T-cell (primary cell): ENCODE measurements at regions not wholly inside any gene's neighbourhood (a gene's known extent, or its start where the extent isn't known, plus 50 kb on each side); places are given as distances from the start of the nearest gene placed in this dataset.

Source experiments
- ATAC-seq, 4 experiments: fragments of 200-7000 bp in 3 of 4; fragments of 150-1000 bp in 1 of 4; cut with Tn5 transposase; replicated peaks in 1 of 4; 1 replicate in 3 of 4; 2 replicates in 1 of 4; pipeline ENCODE4 v1.10.0; 2021; ENCODE audit warnings: moderate library complexity in 3 of 4, mild to moderate bottlenecking in 2 of 4, moderate number of reproducible peaks in 1 of 4
- CTCF ChIA-PET, 2 donors: fragments of 300-600 bp; sonication (Branson Sonifier 250); formaldehyde crosslinking; loops; one replicate each; lab custom pipeline; 2022; ENCODE audit warnings: antibody characterized with exemption in 2 of 2; lab: Charles Lee
- POLR2A ChIA-PET, 2 donors: fragments of 300-600 bp; sonication (Branson Sonifier 250); formaldehyde crosslinking; loops; one replicate each; lab custom pipeline; 2022; ENCODE audit warnings: antibody characterized with exemption in 2 of 2; lab: Charles Lee
- DNase-seq, 35 experiments: peaks; one replicate each; pipeline versions ENCODE4 v3.0.0 to v3.0.0-alpha.2; 2013 to 2023
- H3K27ac ChIP-seq: one replicate; pipeline ENCODE4 v1.5.1; 2013; ENCODE audit warnings: low read length
- H3K27me3 ChIP-seq, 2 experiments: replicated peaks in 1 of 2; 1 replicate in 1 of 2; 2 replicates in 1 of 2; pipeline versions ENCODE4 v1.6.1 to v1.7.0; 2013; ENCODE audit warnings: low read length in 1 of 2, mixed read lengths in 1 of 2; ENCODE audit not compliant: control insufficient read depth in 2 of 2, insufficient read depth in 2 of 2; ENCODE audit errors: extremely low read depth in 1 of 2
- H3K36me3 ChIP-seq, 2 donors: 1 replicate in 1 of 2; 2 replicates in 1 of 2; pipeline versions ENCODE4 v1.6.1 to v1.7.0; 2013; ENCODE audit warnings: low read length in 1 of 2; ENCODE audit not compliant: control insufficient read depth in 2 of 2, insufficient read depth in 1 of 2; ENCODE audit errors: extremely low read depth in 1 of 2
- H3K4me1 ChIP-seq, 2 experiments: 1 replicate in 1 of 2; 2 replicates in 1 of 2; pipeline versions ENCODE4 v1.6.1 to v1.7.0; 2013; ENCODE audit warnings: low read length in 2 of 2, mixed read lengths in 1 of 2; ENCODE audit not compliant: insufficient read depth in 2 of 2, control insufficient read depth in 1 of 2; ENCODE audit errors: extremely low read depth in 1 of 2
- H3K4me3 ChIP-seq, 2 donors: 1 replicate in 1 of 2; 2 replicates in 1 of 2; pipeline versions ENCODE4 v1.5.1 to v1.7.0; 2013; ENCODE audit warnings: mild to moderate bottlenecking in 2 of 2, low read length in 1 of 2, moderate library complexity in 1 of 2; ENCODE audit not compliant: control insufficient read depth in 1 of 2; ENCODE audit errors: extremely low read depth in 1 of 2
- H3K9me3 ChIP-seq: 2 replicates; pipeline ENCODE4 v1.7.0; 2013
- H3K27ac Mint-ChIP-seq, 2 donors: one replicate each; pipeline ENCODE4 v1.8.0; 2020 to 2021; ENCODE audit warnings: mild to moderate bottlenecking in 2 of 2, mixed read lengths in 2 of 2
- H3K27me3 Mint-ChIP-seq, 2 donors: one replicate each; pipeline ENCODE4 v1.8.0; 2021 to 2022; ENCODE audit warnings: mixed read lengths in 2 of 2
- H3K36me3 Mint-ChIP-seq: one replicate; pipeline ENCODE4 v1.8.0; 2021; ENCODE audit warnings: mixed read lengths
- H3K4me1 Mint-ChIP-seq, 3 donors: one replicate each; pipeline ENCODE4 v1.8.0; 2020 to 2022; ENCODE audit warnings: mixed read lengths in 3 of 3, mild to moderate bottlenecking in 1 of 3
- H3K4me3 Mint-ChIP-seq, 3 donors: one replicate each; pipeline ENCODE4 v1.8.0; 2020 to 2022; ENCODE audit warnings: mild to moderate bottlenecking in 3 of 3, mixed read lengths in 3 of 3, moderate library complexity in 3 of 3
- H3K9me3 Mint-ChIP-seq, 3 donors: one replicate each; pipeline ENCODE4 v1.8.0; 2020 to 2022; ENCODE audit warnings: mixed read lengths in 3 of 3
- WGBS: methylation state at CpG from one replicate; pipeline ENCODE4 v1.1.5; 2013; ENCODE audit warnings: missing lambda C conversion rate; ENCODE audit not compliant: insufficient coverage; 5-methylcytosine and 5-hydroxymethylcytosine counted together

DNA sequence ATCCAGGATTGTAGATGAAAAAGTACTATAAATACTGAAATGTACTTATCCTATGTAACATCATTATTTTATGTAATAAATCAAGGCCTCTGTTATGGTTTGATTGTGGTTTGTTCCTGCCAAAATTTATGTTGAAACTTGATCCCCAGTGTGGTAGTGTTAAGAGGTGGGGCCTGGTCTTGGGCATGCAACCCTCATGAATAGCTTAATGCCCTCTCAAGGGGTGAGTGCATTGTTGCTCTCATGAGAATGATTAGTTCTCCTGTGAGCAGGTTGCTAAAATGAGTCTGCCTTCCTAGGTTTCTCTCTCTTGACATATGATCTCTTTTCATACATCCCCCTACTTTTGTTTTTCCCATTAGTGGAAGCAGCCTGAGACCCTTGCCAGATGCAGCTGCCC is 915.4 kb downstream of the TSN start:
- DNase-seq: no peak
- Histone ChIP-seq H3K27ac (no peak overlapping the region), H3K4me1 (no peaks in the 10 kb centered on the region), H3K9me3 (no peaks in the 10 kb centered on the region), H3K4me3 (no peak overlapping the region), H3K36me3 (no peaks in the 10 kb centered on the region), H3K27me3 (no peaks in the 10 kb centered on the region)
- ChIA-PET POLR2A (no interaction called here), CTCF (no interaction called here)
- Mint-ChIP-seq H3K9me3 (peaks cover 4 to 9% (median 8%) of the 10 kb centered on the region in 3 donors), H3K4me1 (no peaks in the 10 kb centered on the region), H3K27me3 (no peaks in the 10 kb centered on the region), H3K27ac (no peak overlapping the region), H3K36me3 (no peaks in the 10 kb centered on the region), H3K4me3 (no peak overlapping the region)
- no peak for ATAC-seq

DNA sequence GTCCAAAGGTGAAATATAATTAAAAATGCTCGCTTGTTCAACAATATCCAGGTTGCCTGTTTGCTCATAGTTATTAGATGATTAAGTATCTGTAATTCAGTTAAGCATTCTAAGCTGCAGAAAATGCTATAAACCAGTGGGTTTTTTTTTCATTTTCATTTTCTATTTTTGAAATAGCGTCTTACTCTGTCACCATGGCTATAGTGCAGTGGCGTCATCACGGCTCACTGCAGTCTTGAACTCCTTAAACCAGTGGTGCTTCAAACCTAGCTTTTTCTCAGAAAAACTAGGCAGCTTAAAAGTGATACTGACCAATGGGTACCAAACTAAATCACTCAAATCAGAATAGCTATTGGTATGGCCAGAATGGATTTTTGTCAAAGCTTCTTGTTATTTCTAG is 925.2 kb downstream of the TSN start:
- no peaks in the 10 kb centered on the region for H3K9me3 ChIP-seq
- Mint-ChIP-seq H3K9me3 (peaks cover 5 to 8% (median 8%) of the 10 kb centered on the region in 3 donors), H3K4me3 (no peak overlapping the region), H3K36me3 (no peaks in the 10 kb centered on the region), H3K27me3 (no peaks in the 10 kb centered on the region), H3K4me1 (no peaks in the 10 kb centered on the region), H3K27ac (no peak overlapping the region)
- ATAC-seq (no peak), DNase-seq (no peak)
- WGBS: 80% methylated on average over 4 of the region's 4 CpGs
- no peak overlapping the region for H3K27ac ChIP-seq
- H3K4me1 ChIP-seq: no peaks in the 10 kb centered on the region
- H3K4me3 ChIP-seq: no peak overlapping the region
- H3K27me3 ChIP-seq: no peaks in the 10 kb centered on the region
- ChIA-PET CTCF (no interaction called here), POLR2A (no interaction called here)
- H3K36me3 ChIP-seq: no peaks in the 10 kb centered on the region

DNA sequence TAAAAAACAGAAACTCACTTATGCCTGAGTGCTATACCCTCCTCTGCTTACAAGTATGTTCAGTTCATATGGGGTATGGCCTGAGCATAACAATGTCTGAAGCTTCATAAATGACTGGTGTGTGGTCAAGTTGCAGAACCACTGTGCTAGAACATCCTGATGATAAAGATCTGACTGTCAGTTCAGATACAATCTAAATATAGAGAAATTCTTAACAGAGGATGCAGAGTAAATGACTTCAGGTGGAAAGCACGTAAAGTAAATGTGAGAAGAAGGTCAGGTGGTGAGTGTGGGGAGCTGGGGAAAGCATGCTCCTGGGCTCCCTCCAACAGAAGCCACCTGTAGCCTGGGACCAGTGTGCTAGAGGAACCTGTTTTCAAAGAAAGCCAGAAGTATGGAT is 926.2 kb downstream of the TSN start:
- no peak overlapping the region for H3K27ac Mint-ChIP-seq
- no peaks in the 10 kb centered on the region for H3K4me1 Mint-ChIP-seq
- no peak overlapping the region for H3K4me3 Mint-ChIP-seq
- Histone ChIP-seq H3K27ac (no peak overlapping the region), H3K9me3 (no peaks in the 10 kb centered on the region), H3K27me3 (no peaks in the 10 kb centered on the region), H3K4me1 (no peaks in the 10 kb centered on the region), H3K36me3 (no peaks in the 10 kb centered on the region), H3K4me3 (no peak overlapping the region)
- H3K36me3 Mint-ChIP-seq: no peaks in the 10 kb centered on the region
- DNase-seq: no peak
- WGBS: no CpG with 5 or more reads among the region's 1 CpG
- no peaks in the 10 kb centered on the region for H3K27me3 Mint-ChIP-seq
- peaks cover 7 to 13% (median 8%) of the 10 kb centered on the region in 3 donors for H3K9me3 Mint-ChIP-seq
- CTCF ChIA-PET: no interaction called here
- POLR2A ChIA-PET: interaction anchor here in 1 of 2 donors (0.6 kb wide), 1 partner anchor 8 kb away, joined by 3 read pairs; no protein-coding TSS in a partner anchor
- ATAC-seq: no peak

DNA sequence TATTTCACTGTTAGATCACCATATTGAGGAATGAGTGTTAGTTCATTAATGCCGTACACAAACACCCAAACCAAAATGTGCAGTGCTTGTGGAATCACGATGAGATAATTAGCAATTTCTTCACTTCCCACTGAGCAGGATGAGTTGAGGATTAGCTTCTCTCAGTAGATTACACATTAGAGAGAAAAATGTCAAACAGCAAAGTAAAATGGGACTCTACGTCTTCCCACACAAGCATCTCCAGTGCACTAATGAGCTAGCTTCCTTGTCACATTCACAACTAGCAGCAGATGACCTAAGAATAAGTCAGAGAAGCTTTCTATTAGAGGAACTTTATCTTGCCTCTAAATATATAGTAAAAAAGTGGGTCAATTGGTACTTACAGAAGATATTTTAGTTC is 926.9 kb downstream of the TSN start:
- POLR2A ChIA-PET: interaction anchor here in 1 of 2 donors (0.6 kb wide), 1 partner anchor 9 kb away, joined by 3 read pairs; no protein-coding TSS in a partner anchor

DNA sequence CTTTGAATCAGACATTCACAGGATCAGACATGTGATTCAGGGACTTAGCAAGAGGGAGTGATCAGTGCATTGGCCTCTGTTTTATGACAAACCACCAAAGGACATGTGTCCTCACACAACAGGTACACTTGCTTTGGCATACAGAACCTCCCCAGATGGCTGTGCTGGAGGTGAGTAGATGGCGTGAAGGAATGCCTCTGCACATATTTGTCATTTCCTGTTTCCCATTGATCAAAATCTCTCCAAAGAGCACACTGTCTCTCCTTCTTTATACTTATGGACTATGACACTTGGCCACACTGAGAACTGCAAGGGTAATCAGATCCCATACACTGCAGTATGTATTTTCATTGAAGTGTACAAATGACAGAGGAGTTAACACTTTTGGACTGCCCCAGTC is 927.6 kb downstream of the TSN start:
- no peak overlapping the region for H3K4me3 ChIP-seq
- H3K27me3 ChIP-seq: no peaks in the 10 kb centered on the region
- ChIA-PET CTCF (no interaction called here), POLR2A (no interaction called here)
- H3K36me3 Mint-ChIP-seq: no peaks in the 10 kb centered on the region
- no peaks in the 10 kb centered on the region for H3K9me3 ChIP-seq
- no peaks in the 10 kb centered on the region for H3K4me1 Mint-ChIP-seq
- ATAC-seq (no peak), DNase-seq (no peak)
- H3K4me3 Mint-ChIP-seq: no peak overlapping the region
- H3K27ac Mint-ChIP-seq: no peak overlapping the region
- no peaks in the 10 kb centered on the region for H3K27me3 Mint-ChIP-seq
- WGBS: no CpG with 5 or more reads among the region's 1 CpG
- no peak overlapping the region for H3K27ac ChIP-seq
- peaks cover 10 to 16% (median 11%) of the 10 kb centered on the region in 3 donors for H3K9me3 Mint-ChIP-seq
- no peaks in the 10 kb centered on the region for H3K4me1 ChIP-seq
- no peaks in the 10 kb centered on the region for H3K36me3 ChIP-seq

More for the DNA sequence above, 926.9 kb downstream of the TSN start:
- WGBS: 100% methylated on average over 1 of the region's 3 CpGs
- Mint-ChIP-seq H3K27me3 (no peaks in the 10 kb centered on the region), H3K27ac (no peak overlapping the region), H3K4me1 (no peaks in the 10 kb centered on the region), H3K36me3 (no peaks in the 10 kb centered on the region), H3K4me3 (no peak overlapping the region), H3K9me3 (peaks cover 10 to 16% (median 11%) of the 10 kb centered on the region in 3 donors)
- no peak overlapping the region for H3K27ac ChIP-seq
- no peaks in the 10 kb centered on the region for H3K9me3 ChIP-seq
- DNase-seq (no peak), ATAC-seq (no peak)
- CTCF ChIA-PET: no interaction called here
- H3K4me3 ChIP-seq: no peak overlapping the region
- no peaks in the 10 kb centered on the region for H3K27me3 ChIP-seq
- no peaks in the 10 kb centered on the region for H3K36me3 ChIP-seq
- H3K4me1 ChIP-seq: no peaks in the 10 kb centered on the region

DNA sequence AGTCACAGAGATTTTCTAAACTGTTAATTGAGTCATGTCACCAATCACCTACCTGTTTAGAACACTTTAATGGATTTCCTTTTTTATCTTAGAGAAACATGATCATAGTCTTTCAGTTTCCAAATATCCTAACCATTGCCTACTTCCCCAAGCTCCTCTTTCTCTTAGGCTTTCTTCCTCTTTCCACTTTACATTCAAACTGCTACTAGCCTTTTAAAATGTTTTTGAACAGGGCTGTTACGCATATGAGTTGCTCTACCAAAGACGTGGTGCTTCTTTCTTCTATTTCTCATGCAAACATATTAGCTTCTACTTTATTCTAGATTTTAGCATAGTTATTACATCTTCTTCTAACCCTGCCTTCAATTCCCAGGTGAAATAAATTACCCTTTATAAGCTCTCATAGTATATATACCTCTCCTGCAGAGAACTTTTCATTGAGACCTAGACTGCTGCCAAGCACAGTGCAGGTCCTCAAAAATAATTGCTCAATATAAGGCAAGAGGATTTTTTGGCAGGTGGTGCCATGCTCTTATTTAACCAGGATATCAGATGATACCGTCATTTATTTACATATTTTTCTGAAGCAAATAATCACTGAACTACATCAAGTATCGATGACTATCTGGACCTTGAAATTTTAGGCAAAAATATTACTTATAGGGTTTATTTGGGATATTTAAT is 937.1 kb downstream of the TSN start:
- H3K4me3 Mint-ChIP-seq: no peak overlapping the region
- DNase-seq: no peak
- WGBS: no CpG with 5 or more reads among the region's 4 CpGs
- H3K36me3 Mint-ChIP-seq: no peaks in the 10 kb centered on the region
- no peaks in the 10 kb centered on the region for H3K4me1 Mint-ChIP-seq
- ATAC-seq: no peak
- CTCF ChIA-PET: no interaction called here
- H3K27ac Mint-ChIP-seq: no peak overlapping the region
- Histone ChIP-seq H3K4me3 (no peak overlapping the region), H3K36me3 (no peaks in the 10 kb centered on the region), H3K4me1 (no peaks in the 10 kb centered on the region), H3K9me3 (no peaks in the 10 kb centered on the region), H3K27ac (no peak overlapping the region), H3K27me3 (no peaks in the 10 kb centered on the region)
- POLR2A ChIA-PET: no interaction called here
- H3K9me3 Mint-ChIP-seq: peaks cover 4 to 9% (median 5%) of the 10 kb centered on the region in 3 donors
- H3K27me3 Mint-ChIP-seq: no peaks in the 10 kb centered on the region

DNA sequence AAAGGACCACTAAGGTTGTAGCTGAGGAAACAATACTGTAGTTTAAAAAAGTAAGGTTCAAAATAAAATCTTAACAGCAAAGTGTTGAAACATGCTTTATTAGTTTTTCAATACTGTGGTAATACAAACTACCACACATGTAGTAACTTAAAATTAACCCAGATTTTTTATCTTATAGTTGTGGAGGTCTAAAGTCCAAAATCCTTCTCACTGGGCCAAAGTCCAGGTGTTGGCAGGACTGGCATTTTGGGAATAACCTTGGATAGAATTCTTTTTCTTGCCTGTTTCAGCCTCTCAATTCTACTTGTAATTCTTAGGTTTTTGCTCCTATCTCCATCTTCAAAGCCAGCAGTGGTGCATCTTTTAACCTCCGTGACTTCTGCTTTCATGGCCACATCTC is 942.0 kb downstream of the TSN start:
- H3K27me3 Mint-ChIP-seq: no peaks in the 10 kb centered on the region
- ChIA-PET CTCF (no interaction called here), POLR2A (no interaction called here)
- ATAC-seq (no peak), DNase-seq (no peak)
- no peaks in the 10 kb centered on the region for H3K4me1 Mint-ChIP-seq
- WGBS: 100% methylated on average over 1 of the region's 1 CpG
- H3K9me3 Mint-ChIP-seq: peaks cover 2 to 12% (median 2%) of the 10 kb centered on the region in 3 donors
- no peak overlapping the region for H3K27ac Mint-ChIP-seq
- H3K36me3 ChIP-seq: no peaks in the 10 kb centered on the region
- no peak overlapping the region for H3K4me3 Mint-ChIP-seq
- H3K36me3 Mint-ChIP-seq: no peaks in the 10 kb centered on the region
- no peak overlapping the region for H3K27ac ChIP-seq
- no peak overlapping the region for H3K4me3 ChIP-seq
- H3K4me1 ChIP-seq: no peaks in the 10 kb centered on the region
- no peaks in the 10 kb centered on the region for H3K9me3 ChIP-seq
- no peaks in the 10 kb centered on the region for H3K27me3 ChIP-seq
